HK-2 (cell line): ENCODE measurements at regions not wholly inside any gene's neighbourhood (a gene's known extent, or its start where the extent isn't known, plus 50 kb on each side); places are given as distances from the start of the nearest gene placed in this dataset.
"Not testable (repeated sequence)": the region's sequence is repeated elsewhere in the genome, so short reads cannot be mapped to it uniquely, and the experiment has no call there.

Source experiments
- DNase-seq: peaks from one replicate; pipeline ENCODE4 v3.0.0-alpha.2; 2018; ENCODE audit not compliant: unreplicated experiment

GRCh38 chr2:71922499-71923142, 225.0 kb downstream of the CYP26B1 start:
- no peak for DNase-seq

- no peak for DNase-seq
Measured at GRCh38 chr2:71922091-71922490, 225.6 kb downstream of the CYP26B1 start.

- not testable (repeated sequence) for DNase-seq
Measured at GRCh38 chr2:71920819-71921218, 226.8 kb downstream of the CYP26B1 start.

GRCh38 chr2:71919708-71920107, 228.0 kb downstream of the CYP26B1 start:
- DNase-seq, result no peak

GRCh38 chr2:71910277-71910676, 237.4 kb downstream of the CYP26B1 start:
- no peak for DNase-seq

- no peak for DNase-seq
Measured at GRCh38 chr2:71908798-71909197, 238.9 kb downstream of the CYP26B1 start.

- no peak for DNase-seq
Measured at GRCh38 chr2:71907503-71907902, 240.2 kb downstream of the CYP26B1 start.

- DNase-seq, result no peak
Measured at GRCh38 chr2:71906357-71906973, 241.2 kb downstream of the CYP26B1 start.

GRCh38 chr2:71905205-71905604, 242.5 kb downstream of the CYP26B1 start:
- DNase-seq, result no peak

- no peak for DNase-seq
Measured at GRCh38 chr2:71903841-71904240, 243.8 kb downstream of the CYP26B1 start.

- no peak for DNase-seq
Measured at GRCh38 chr2:71901466-71901865, 246.2 kb downstream of the CYP26B1 start.

- no peak for DNase-seq
Measured at GRCh38 chr2:71898851-71899681, 248.6 kb downstream of the CYP26B1 start.

GRCh38 chr2:71898375-71898774, 249.3 kb downstream of the CYP26B1 start:
- no peak for DNase-seq

- no peak for DNase-seq
Measured at GRCh38 chr2:71897836-71898235, 249.8 kb downstream of the CYP26B1 start.

GRCh38 chr2:71897137-71897480, 250.6 kb downstream of the CYP26B1 start:
- DNase-seq, result no peak

GRCh38 chr2:71896385-71897136, 251.1 kb downstream of the CYP26B1 start:
- DNase-seq, result no peak

- no peak for DNase-seq
Measured at GRCh38 chr2:71895320-71896161, 252.1 kb downstream of the CYP26B1 start.

GRCh38 chr2:71894261-71894660, 253.4 kb downstream of the CYP26B1 start:
- DNase-seq, result no peak

GRCh38 chr2:71893646-71894045, 254.0 kb downstream of the CYP26B1 start:
- DNase-seq, result no peak

GRCh38 chr2:71892896-71893295, 254.8 kb downstream of the CYP26B1 start:
- no peak for DNase-seq

GRCh38 chr2:71892423-71892730, 255.3 kb downstream of the CYP26B1 start:
- no peak for DNase-seq
